Hematopoietic multipotent progenitor cell treated with erythropoietin and hydrocortisone succinate and interleukin-3 and kit ligand, for 6 days (in vitro differentiated cells): ENCODE measurements at regions not wholly inside any gene's neighbourhood (a gene's known extent, or its start where the extent isn't known, plus 50 kb on each side); places are given as distances from the start of the nearest gene placed in this dataset.
A peak's percentile ranks its signal among the peaks of the same experiment; 100 is the strongest.
"Not testable (repeated sequence)": the region's sequence is repeated elsewhere in the genome, so short reads cannot be mapped to it uniquely, and the experiment has no call there.

Experiments used
- DNase-seq: peaks from one replicate; pipeline ENCODE4 v3.0.0-alpha.2; 2015

DNA sequence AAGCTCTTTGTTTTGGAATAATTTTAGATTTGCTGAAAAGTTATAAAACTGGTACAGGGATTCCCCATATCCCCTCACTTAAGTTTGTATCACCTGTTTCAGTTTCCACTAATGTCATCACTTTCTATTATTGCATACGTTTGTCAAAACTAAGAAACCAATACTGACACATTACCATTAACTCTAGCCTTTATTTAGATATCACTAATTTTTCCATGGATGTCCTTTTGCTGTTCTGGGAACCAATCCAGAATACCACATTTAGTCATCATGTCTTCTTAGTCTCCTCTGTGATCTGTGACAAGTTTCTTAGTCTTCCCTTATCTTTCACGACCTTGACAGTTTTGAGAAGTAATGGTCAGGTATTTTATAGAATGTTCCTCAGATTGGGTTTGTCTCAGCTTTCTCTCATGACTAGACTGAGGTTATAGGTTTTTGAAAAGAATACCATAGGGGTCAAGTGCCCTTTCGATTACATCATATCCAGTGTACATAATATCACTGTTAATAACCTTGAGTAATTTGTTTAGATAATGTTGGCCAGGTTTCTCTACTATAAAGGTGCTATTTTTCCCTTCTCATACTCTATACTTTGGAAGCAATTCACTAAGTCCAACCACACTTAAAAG, 51.9 kb upstream of the NMUR2 start:
- DNase-seq: no peak

DNA sequence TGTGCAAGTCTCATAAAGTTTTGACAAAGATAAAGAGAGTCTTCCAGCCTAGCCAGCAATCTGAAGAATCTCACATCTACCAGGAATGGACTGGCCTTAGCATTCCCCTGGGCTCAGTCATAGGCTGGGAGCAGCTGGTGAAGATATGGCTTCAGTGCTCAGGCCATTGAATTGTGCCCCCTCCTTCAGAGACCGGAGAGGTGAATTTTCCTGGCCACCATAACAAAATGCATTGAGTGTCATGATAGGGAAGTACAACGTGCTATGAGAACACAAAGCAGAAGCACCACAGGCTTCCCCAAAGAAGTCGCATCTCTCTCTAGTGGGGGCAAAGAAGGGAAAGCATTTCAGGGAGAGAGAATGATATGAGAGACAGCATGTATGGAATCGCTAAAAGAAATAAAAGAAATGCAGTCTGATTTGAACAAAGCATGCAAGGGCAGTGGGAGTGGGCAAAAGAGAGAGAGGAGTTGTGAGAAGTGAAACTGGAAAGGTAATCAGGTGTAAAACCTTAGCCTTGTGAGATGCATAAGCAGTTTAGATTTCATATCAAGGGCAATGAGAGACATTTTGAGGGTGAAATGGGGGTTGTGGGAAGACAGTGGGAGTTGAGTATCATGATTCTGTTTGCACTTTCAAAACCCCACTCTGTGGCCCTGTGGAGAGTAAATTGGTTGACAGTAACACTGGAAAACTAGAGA, 57.1 kb upstream of the NMUR2 start:
- DNase-seq: no peak

DNA sequence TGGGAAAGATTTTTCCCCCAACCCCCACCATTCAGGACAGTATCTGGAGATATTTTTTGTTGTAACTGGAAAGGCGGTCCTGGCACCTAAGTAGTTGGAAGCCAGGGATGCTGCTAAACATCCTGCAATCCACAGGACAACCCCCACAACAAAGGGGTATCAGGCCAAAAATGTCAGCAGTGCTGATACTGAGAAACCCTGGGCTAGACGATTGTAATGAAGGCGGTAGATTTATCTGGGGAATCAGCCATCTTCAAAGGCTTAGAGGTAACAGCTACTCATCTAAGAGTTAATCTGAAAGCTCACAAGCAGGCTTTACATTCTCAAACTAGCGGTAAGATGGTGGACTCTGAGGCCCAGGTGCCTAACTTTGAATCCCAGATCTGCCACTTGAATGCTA, 59.0 kb upstream of the NMUR2 start:
- DNase-seq: no peak

- DNase-seq: no peak
These were observed 60.1 kb upstream of the NMUR2 start for GRCh38 chr5:152465140-152465539.

GRCh38 chr5:152466085-152466745, 61.1 kb upstream of the NMUR2 start:
- no peak for DNase-seq

GRCh38 chr5:152470167-152470566, 65.1 kb upstream of the NMUR2 start:
- no peak for DNase-seq

GRCh38 chr5:152472083-152472482, 67.0 kb upstream of the NMUR2 start:
- no peak for DNase-seq

DNA sequence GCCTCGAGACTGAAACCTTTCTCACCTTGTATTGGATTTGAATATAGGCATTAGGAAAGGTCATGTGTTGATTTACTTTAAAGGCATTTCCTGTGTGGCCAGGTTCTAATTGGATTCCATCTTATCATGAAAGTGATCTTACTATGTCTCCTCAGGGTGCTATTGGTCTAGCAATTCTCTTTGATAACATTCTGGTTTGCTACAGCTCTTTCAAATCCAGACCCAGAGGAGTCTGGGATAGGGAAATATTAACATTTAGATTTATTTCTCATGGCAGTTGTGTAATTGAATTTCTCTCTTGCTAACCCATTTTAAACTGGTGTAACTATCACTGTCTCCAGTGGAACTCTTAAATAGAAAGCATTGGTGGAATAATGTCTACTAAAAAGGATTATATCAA, 69.9 kb upstream of the NMUR2 start:
- DNase-seq: no peak

GRCh38 chr5:152477536-152477935, 72.5 kb upstream of the NMUR2 start:
- no peak for DNase-seq

DNA sequence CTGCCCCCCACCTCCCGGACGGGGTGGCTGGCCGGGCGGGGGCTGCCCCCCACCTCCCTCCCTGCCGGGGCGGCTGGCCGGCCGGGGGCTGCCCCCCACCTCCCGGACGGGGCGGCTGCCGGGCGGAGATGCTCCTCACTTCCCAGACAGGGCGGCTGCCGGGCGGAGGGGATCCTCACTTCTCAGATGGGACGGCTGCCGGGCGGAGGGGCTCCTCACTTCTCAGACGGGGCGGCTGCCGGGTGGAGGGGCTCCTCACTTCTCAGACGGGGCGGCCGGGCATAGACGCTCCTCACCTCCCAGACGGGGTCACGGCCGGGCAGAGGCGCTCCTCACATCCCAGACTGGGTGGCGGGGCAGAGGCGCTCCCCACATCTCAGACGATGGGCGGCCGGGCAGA, 74.8 kb upstream of the NMUR2 start:
- DNase-seq: not testable (repeated sequence)

- not testable (repeated sequence) for DNase-seq
These were observed 75.6 kb upstream of the NMUR2 start for GRCh38 chr5:152480677-152481076.

DNA sequence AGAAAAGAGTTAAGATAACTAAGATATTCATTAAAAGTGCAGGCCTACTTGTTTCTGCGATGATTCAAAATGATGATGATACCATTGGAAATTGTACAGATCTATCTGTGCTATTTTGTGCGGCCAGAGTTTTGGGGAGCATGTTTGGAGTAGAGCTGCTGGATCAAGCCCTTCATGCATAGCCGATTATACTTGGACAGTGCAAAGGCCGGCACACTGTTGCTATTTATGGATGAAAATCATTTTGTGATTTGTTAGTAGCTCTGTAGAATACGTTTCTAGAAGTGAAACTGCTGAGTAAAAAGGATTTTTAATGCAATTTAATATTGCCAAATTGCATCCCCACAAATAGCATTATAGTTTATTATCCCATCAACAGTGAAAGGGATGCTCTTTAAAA, 82.1 kb upstream of the NMUR2 start:
- no peak for DNase-seq

DNA sequence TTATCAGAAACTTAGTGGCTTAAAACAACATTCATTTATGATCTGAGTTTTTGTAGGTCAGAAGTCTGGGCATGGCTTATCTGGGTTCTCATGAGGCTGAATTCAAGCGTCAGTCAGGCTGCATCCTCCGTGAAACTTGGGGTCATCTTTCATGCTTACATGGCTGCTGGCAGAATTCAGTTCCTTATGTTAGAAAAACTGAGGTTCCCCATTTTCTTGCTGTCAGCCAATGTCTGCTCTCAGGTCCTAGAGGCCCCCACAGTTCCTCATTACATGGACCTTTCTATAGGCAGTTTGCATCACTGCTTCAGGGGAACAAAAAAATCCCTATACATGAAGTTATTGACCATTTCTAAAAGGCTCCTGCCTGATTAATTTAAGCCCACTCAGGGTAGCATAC, 83.8 kb upstream of the NMUR2 start:
- no peak for DNase-seq

DNA sequence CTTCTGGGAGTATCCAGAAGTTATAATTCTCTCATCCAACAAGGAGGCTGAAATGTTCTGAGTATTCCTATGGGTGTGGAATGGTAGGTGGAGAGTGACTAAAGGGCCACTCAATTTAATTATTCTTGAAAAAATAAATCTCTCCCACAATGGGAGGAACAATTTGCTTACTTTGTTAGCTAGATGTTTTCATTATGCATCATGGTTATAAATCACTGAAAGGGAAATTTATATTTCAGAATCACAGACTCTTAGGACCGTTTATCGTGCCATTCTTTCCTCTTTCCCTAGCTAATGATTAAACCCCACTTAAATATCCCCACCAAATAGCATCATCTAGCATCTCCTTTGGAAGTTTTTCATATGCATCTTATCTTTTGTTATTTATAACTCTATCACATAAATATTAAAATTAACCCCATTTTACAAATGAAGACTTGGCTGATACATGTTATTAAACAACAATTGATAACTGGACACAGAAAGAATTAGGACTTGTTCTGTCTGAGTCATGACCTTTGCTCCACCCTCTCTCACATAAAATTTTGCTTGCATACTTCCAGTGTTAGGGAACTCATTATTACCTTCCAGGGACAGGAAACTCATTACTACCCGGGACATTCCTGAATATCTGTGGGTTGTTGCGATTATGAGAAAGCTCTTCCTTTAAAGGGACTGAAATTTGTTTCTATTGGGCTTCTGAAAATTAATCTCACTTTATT, 94.9 kb upstream of the NMUR2 start:
- no peak for DNase-seq

DNA sequence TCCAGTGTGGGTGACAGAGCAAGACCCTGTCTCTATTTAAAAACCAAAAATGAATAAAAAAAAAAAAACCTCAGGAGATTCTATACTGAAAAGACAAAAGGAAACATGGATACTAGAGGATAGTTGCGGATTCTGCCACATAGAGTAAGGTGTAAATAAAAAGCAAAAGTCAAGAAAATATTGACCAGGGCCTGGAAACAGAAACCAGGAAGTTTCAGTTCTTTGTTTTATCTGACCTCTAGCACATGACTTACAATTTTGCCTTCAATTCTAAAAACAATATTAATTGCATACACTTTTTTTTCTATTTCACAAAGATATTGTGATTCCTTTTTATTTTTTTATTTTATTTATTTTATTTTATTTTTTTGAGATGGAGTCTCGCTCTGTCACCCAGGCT, 96.2 kb upstream of the NMUR2 start:
- DNase-seq: no peak

- no peak for DNase-seq
These were observed 98.1 kb upstream of the NMUR2 start for GRCh38 chr5:152503206-152503605.

GRCh38 chr5:152505442-152506042, 100.5 kb upstream of the NMUR2 start:
- DNase-seq: peak; percentile 79

- DNase-seq: no peak
These were observed 106.0 kb upstream of the NMUR2 start for GRCh38 chr5:152511120-152511519.

- DNase-seq: no peak
These were observed 106.6 kb upstream of the NMUR2 start for GRCh38 chr5:152511531-152512132.

GRCh38 chr5:152514827-152515397, 109.8 kb upstream of the NMUR2 start:
- peak; percentile 61 for DNase-seq

DNA sequence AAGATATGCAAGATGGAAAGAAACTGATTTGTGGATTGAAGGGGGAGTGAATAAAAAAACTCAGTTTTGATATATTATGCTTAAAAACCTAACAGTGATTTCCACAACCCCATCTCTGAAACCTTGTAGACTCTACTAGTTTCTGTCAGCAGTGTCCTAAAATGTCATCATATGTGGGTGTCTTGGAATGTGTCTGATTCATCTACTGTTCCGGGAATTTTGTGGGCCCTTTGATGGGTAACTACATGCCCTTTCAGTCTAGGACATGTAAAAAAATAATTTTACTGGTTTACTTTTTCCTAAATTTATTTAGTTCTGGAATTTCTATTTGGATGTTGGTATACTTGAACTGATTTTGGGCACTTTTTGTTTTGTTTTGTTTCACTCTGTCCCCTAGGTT, 118.9 kb upstream of the NMUR2 start:
- no peak for DNase-seq

DNA sequence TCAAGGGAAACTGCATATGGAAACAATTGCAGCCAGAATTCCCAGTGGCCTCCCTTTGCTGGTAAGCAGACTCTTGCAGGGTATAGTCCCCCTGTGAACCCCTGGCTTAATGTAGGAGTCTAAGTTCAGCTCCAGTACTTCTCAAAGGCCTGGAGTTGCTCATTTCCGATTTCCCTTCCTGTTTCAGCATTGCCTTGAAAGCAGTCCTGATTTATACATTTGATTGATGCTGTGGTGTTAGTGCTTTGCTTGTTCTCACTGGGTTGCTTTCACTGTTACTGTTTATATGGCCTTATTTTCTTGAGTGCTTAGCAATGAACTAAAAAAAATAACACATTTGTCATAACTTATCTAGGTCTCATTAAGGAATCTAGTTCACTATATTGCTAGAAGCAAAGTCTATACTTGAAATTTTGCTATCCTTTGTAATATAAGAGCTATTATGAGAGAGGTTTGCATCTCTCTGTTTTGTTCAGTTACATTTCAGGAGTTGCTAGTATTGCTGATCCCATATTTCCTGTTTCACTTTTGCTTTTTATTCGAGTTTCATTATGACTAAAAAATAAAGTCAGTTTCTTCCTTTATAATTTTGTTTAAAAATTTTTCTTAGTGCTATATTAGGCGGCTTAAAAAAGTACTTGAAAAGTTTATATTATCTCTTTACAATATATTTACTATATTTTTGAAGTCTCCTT, 122.4 kb upstream of the NMUR2 start:
- DNase-seq: no peak
